Duodenal mucosa (tissue), 2 donors: ENCODE measurements at regions not wholly inside any gene's neighbourhood (a gene's known extent, or its start where the extent isn't known, plus 50 kb on each side); places are given as distances from the start of the nearest gene placed in this dataset.

Experiments used
- H3K27ac ChIP-seq: one replicate; pipeline ENCODE4 v1.7.0; 2013; ENCODE audit warnings: low read depth, low read length
- H3K27me3 ChIP-seq, 2 donors: one replicate each; pipeline ENCODE4 v1.7.0; 2013; ENCODE audit warnings: low read length in 2 of 2, control low read depth in 1 of 2; ENCODE audit not compliant: insufficient read depth in 2 of 2, control insufficient read depth in 1 of 2
- H3K36me3 ChIP-seq, 2 donors: one replicate each; pipeline ENCODE4 v1.7.0; 2013; ENCODE audit warnings: low read length in 2 of 2, control low read depth in 1 of 2; ENCODE audit not compliant: insufficient read depth in 2 of 2, control insufficient read depth in 1 of 2
- H3K4me1 ChIP-seq, 2 donors: one replicate each; pipeline ENCODE4 v1.7.0; 2013; ENCODE audit warnings: low read length in 2 of 2, control low read depth in 1 of 2; ENCODE audit not compliant: insufficient read depth in 2 of 2, control insufficient read depth in 1 of 2
- H3K4me3 ChIP-seq, 2 donors: one replicate each; pipeline ENCODE4 v1.7.0; 2013; ENCODE audit warnings: low read length in 2 of 2, low read depth in 1 of 2
- H3K9ac ChIP-seq, 2 donors: one replicate each; pipeline ENCODE4 v1.7.0; 2013; ENCODE audit warnings: low read length in 2 of 2, low read depth in 1 of 2
- H3K9me3 ChIP-seq, 2 donors: one replicate each; pipeline ENCODE4 v1.7.0; 2013; ENCODE audit warnings: low read length in 2 of 2, control low read depth in 1 of 2; ENCODE audit not compliant: control insufficient read depth in 1 of 2

DNA sequence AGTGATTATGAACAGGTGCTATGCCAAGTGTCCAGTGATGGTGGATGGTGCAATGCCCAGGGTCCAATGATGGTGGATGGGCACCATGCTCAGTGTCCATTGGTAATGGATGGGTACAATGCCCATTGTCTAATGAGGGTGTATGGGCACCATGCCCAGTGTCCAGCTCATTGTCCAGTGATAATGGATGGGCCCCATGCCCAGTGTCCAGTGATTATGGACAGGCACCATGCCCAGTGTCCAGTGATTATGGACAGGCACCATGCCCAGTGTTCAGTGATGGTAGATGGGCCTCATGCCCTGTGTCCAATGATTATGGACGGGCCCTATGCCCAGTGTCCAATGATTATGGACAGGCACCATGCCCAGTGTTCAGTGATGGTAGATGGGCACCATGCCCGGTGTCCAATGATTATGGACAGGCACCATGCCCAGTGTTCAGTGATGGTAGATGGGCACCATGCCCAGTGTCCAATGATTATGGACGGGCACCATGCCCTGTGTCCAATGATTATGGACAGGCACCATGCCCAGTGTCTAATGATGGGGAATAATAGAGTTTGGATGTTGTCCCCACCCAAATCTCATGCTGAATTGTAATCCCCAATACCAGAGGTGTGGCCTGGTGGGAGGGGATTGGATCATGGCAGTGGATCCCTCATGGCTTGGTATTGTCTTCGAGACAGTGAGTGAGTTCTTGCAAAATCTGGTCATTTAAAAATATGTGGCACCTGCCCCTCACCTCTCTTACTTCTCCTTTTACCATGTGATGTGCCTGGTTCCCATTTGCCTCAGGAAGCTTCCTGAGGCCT lies 87.8 kb downstream of the ANKRD10 start:
- Histone ChIP-seq H3K27ac (no peak overlapping the region), H3K36me3 (no peaks in the 10 kb centered on the region), H3K4me3 (no peak overlapping the region), H3K27me3 (no peaks in the 10 kb centered on the region), H3K9me3 (no peaks in the 10 kb centered on the region), H3K4me1 (no peaks in the 10 kb centered on the region), H3K9ac (no peak overlapping the region)
